ENCODE measurements at regions not wholly inside any gene's neighbourhood (a gene's known extent, or its start where the extent isn't known, plus 50 kb on each side); places are given as distances from the start of the nearest gene placed in this dataset.

DNA sequence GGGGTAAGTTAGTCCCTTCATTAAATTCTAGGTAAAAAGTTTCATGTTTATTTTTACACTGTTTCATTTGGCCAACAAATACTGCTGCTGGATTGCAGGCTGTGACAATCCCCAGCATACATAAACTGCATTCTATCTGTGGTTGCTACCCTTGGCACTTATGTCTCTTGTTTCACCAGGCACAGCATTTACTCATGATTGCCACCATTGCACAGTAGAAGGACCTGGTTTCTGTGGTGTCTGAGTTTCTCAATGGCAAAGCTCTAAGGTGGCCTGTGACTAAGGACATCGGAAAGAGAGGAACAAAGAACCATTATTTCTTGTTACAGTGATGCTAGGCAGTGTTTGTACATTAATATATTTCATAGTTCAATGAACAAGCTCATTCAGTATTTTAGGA is 878.4 kb upstream of the NEGR1 start:
- no peak for TF ChIP-seq PAX5 (IDR thresholded peaks at IDR 0.05; ENCODE audit: insufficient read depth, low read length, severe bottlenecking)
- TF ChIP-seq SPI1 (IDR thresholded peaks at IDR 0.05; ENCODE audit: low read depth, low read length), result no peak
- TF ChIP-seq POLR2AphosphoS5 (IDR thresholded peaks at IDR 0.05; ENCODE audit: low read depth, low read length), result no peak
- no peak for FAIRE-seq
- no peak for DNase-seq (ENCODE audit: insufficient read length, low spot score)

DNA sequence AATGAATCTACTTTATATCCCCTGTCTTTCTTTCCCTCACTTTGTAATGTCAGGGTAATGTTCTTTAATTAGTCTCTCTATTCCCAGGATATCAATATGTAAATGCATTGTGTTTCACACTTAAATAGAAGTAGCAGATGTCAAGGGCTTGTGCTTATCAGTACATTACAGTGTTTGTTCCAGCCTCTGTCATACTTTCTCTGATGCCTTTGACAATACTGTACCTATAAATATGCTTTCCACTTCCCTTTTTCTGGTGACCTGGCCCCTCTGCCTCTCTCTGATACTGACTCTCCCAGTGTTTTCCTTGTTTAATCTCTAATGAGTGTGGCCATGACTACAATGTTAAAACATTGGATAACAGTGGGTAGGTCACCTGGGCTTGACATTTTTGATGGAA is 862.0 kb upstream of the NEGR1 start:
- TF ChIP-seq SPI1 (IDR thresholded peaks at IDR 0.05; ENCODE audit: low read depth, low read length) (peak; percentile 82), TAF1 (IDR thresholded peaks at IDR 0.05; ENCODE audit: low read depth, low read length) (no peak)
- DNase-seq (ENCODE audit: insufficient read length, low spot score) (no peak), FAIRE-seq (no peak)

DNA sequence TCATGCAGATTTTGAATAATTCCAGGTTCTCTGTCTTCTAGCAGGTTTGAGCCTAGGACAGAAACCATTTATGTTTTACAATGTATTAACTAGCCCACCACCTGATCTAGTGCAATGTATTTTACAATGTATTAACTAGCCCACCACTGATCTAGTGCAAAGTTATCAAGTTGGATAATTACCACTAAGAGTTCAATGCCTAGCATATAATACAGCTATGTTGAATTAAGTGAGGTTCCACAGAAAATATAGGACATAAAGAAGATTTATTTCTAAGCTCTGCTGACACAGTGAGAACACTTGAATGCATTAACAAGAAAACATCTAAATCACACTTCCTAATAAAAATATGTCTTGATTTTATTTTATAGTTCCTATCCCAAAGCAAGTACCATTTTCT is 854.6 kb upstream of the NEGR1 start:
- no peak for FAIRE-seq
- no peak for TF ChIP-seq POLR2AphosphoS5 (IDR thresholded peaks at IDR 0.05; ENCODE audit: low read depth, low read length)
- no peak for TF ChIP-seq POU2F2 (IDR thresholded peaks at IDR 0.05; ENCODE audit: low read depth, low read length)
- no peak for TF ChIP-seq POLR2A (IDR thresholded peaks at IDR 0.05; ENCODE audit: low read depth, low read length)
- no peak for DNase-seq (ENCODE audit: insufficient read length, low spot score)

GRCh38 chr1:73106931-73107330 is 824.6 kb upstream of the NEGR1 start:
- FAIRE-seq (no peak), DNase-seq (ENCODE audit: insufficient read length, low spot score) (no peak)
- no peak for TF ChIP-seq POLR2AphosphoS5 (IDR thresholded peaks at IDR 0.05; ENCODE audit: low read depth, low read length)
- no peak for TF ChIP-seq SPI1 (IDR thresholded peaks at IDR 0.05; ENCODE audit: low read depth, low read length)
- no peak for TF ChIP-seq POLR2A (IDR thresholded peaks at IDR 0.05; ENCODE audit: low read depth, low read length)
- no peak for TF ChIP-seq POU2F2 (IDR thresholded peaks at IDR 0.05; ENCODE audit: low read depth, low read length)
- no peak for TF ChIP-seq PAX5 (IDR thresholded peaks at IDR 0.05; ENCODE audit: insufficient read depth, low read length, severe bottlenecking)
- TF ChIP-seq TAF1 (IDR thresholded peaks at IDR 0.05; ENCODE audit: low read depth, low read length), result no peak

GRCh38 chr1:73105755-73106154 is 823.4 kb upstream of the NEGR1 start:
- TF ChIP-seq POLR2AphosphoS5 (IDR thresholded peaks at IDR 0.05; ENCODE audit: low read depth, low read length) (no peak), TAF1 (IDR thresholded peaks at IDR 0.05; ENCODE audit: low read depth, low read length) (no peak), POU2F2 (IDR thresholded peaks at IDR 0.05; ENCODE audit: low read depth, low read length) (no peak), PAX5 (IDR thresholded peaks at IDR 0.05; ENCODE audit: insufficient read depth, low read length, severe bottlenecking) (no peak), POLR2A (IDR thresholded peaks at IDR 0.05; ENCODE audit: low read depth, low read length) (no peak), SPI1 (IDR thresholded peaks at IDR 0.05; ENCODE audit: low read depth, low read length) (no peak)
- DNase-seq (ENCODE audit: insufficient read length, low spot score) (no peak), FAIRE-seq (no peak)

GRCh38 chr1:73104749-73105148 is 822.4 kb upstream of the NEGR1 start:
- FAIRE-seq (no peak), DNase-seq (ENCODE audit: insufficient read length, low spot score) (no peak)
- TF ChIP-seq SPI1 (IDR thresholded peaks at IDR 0.05; ENCODE audit: low read depth, low read length) (no peak), TAF1 (IDR thresholded peaks at IDR 0.05; ENCODE audit: low read depth, low read length) (no peak), POLR2A (IDR thresholded peaks at IDR 0.05; ENCODE audit: low read depth, low read length) (no peak), PAX5 (IDR thresholded peaks at IDR 0.05; ENCODE audit: insufficient read depth, low read length, severe bottlenecking) (no peak), POU2F2 (IDR thresholded peaks at IDR 0.05; ENCODE audit: low read depth, low read length) (no peak), POLR2AphosphoS5 (IDR thresholded peaks at IDR 0.05; ENCODE audit: low read depth, low read length) (no peak)

DNA sequence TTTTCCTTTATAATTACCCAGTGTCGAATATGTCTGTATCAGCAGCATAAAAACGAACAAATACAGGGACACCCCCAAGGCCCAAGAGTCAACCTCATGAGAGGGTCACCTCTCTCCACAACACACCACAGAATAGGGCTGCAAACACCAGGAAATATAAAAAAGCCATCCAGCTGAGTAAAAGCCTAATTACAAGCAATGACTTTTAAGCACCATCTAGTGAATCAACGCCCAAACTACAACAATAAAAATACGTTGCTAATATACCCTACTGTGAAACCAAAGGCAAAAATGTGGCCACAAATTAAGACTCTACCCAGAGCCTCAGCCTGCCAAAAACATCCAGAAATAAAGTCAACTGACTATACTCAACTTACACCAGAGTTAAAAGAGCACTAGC is 817.9 kb upstream of the NEGR1 start:
- DNase-seq (ENCODE audit: insufficient read length, low spot score) (no peak), FAIRE-seq (no peak)
- no peak for TF ChIP-seq POU2F2 (IDR thresholded peaks at IDR 0.05; ENCODE audit: low read depth, low read length)

DNA sequence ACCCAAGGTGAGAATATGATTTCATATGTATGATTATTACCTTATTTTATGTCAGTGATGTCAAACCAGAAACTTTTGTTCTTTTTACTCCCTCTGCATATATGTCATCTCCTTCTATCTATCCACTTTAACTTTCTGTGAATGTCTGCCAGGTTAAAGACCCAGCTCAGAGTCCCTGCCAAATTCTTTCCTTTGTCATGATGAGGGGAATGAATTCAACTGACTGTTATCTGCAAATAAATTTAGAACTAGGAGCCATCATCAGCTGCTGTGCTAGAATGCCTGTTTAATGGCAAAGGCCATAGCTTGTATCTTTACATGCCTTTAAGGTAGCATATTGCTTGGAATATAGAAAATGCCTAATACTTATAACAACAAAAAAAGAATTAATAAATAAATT is 815.6 kb upstream of the NEGR1 start:
- DNase-seq (ENCODE audit: insufficient read length, low spot score) (no peak), FAIRE-seq (no peak)
- TF ChIP-seq PAX5 (IDR thresholded peaks at IDR 0.05; ENCODE audit: insufficient read depth, low read length, severe bottlenecking), result no peak
- TF ChIP-seq SPI1 (IDR thresholded peaks at IDR 0.05; ENCODE audit: low read depth, low read length), result no peak
- TF ChIP-seq TAF1 (IDR thresholded peaks at IDR 0.05; ENCODE audit: low read depth, low read length), result no peak
- no peak for TF ChIP-seq POLR2AphosphoS5 (IDR thresholded peaks at IDR 0.05; ENCODE audit: low read depth, low read length)

GRCh38 chr1:73096841-73097240 is 814.5 kb upstream of the NEGR1 start:
- TF ChIP-seq POLR2A (IDR thresholded peaks at IDR 0.05; ENCODE audit: low read depth, low read length) (no peak), SPI1 (IDR thresholded peaks at IDR 0.05; ENCODE audit: low read depth, low read length) (no peak), POLR2AphosphoS5 (IDR thresholded peaks at IDR 0.05; ENCODE audit: low read depth, low read length) (no peak)
- FAIRE-seq, result no peak
- no peak for DNase-seq (ENCODE audit: insufficient read length, low spot score)

- DNase-seq (ENCODE audit: insufficient read length, low spot score), result no peak
- no peak for FAIRE-seq
- no peak for TF ChIP-seq PAX5 (IDR thresholded peaks at IDR 0.05; ENCODE audit: insufficient read depth, low read length, severe bottlenecking)
- TF ChIP-seq POU2F2 (IDR thresholded peaks at IDR 0.05; ENCODE audit: low read depth, low read length), result no peak
- no peak for TF ChIP-seq SPI1 (IDR thresholded peaks at IDR 0.05; ENCODE audit: low read depth, low read length)
- no peak for TF ChIP-seq TAF1 (IDR thresholded peaks at IDR 0.05; ENCODE audit: low read depth, low read length)
- TF ChIP-seq POLR2A (IDR thresholded peaks at IDR 0.05; ENCODE audit: low read depth, low read length), result no peak
- TF ChIP-seq POLR2AphosphoS5 (IDR thresholded peaks at IDR 0.05; ENCODE audit: low read depth, low read length), result no peak
These were observed 810.0 kb upstream of the NEGR1 start for GRCh38 chr1:73092383-73092782.

- DNase-seq (ENCODE audit: insufficient read length, low spot score), result no peak
- no peak for FAIRE-seq
- TF ChIP-seq SPI1 (IDR thresholded peaks at IDR 0.05; ENCODE audit: low read depth, low read length) (no peak), POLR2AphosphoS5 (IDR thresholded peaks at IDR 0.05; ENCODE audit: low read depth, low read length) (no peak), TAF1 (IDR thresholded peaks at IDR 0.05; ENCODE audit: low read depth, low read length) (no peak), POU2F2 (IDR thresholded peaks at IDR 0.05; ENCODE audit: low read depth, low read length) (no peak), POLR2A (IDR thresholded peaks at IDR 0.05; ENCODE audit: low read depth, low read length) (no peak), PAX5 (IDR thresholded peaks at IDR 0.05; ENCODE audit: insufficient read depth, low read length, severe bottlenecking) (no peak)
These were observed 784.5 kb upstream of the NEGR1 start for GRCh38 chr1:73066866-73067265.
